HG03439 (cell line): ENCODE measurements at regions not wholly inside any gene's neighbourhood (a gene's known extent, or its start where the extent isn't known, plus 50 kb on each side); places are given as distances from the start of the nearest gene placed in this dataset.

ENCODE experiments used
- ATAC-seq: cut with Tn5 transposase; IDR thresholded peaks from one replicate; pipeline ENCODE4 v1.9.1; 2021; ENCODE audit warnings: mild to moderate bottlenecking, moderate library complexity; ENCODE audit not compliant: unreplicated experiment

- no peak for ATAC-seq
These were observed 133.3 kb downstream of the MGAT5B start for GRCh38 chr17:77001487-77001886.

GRCh38 chr17:77002103-77003045 lies 134.2 kb downstream of the MGAT5B start:
- ATAC-seq = no peak

GRCh38 chr17:77003699-77004098 lies 135.5 kb downstream of the MGAT5B start:
- no peak for ATAC-seq

- ATAC-seq = no peak
These were observed 133.7 kb upstream of the SEC14L1 start for GRCh38 chr17:77006971-77007649.

- ATAC-seq = no peak
These were observed 130.9 kb upstream of the SEC14L1 start for GRCh38 chr17:77009877-77010276.

GRCh38 chr17:77010667-77011066 lies 130.1 kb upstream of the SEC14L1 start:
- ATAC-seq = no peak

GRCh38 chr17:77011173-77012011 lies 129.4 kb upstream of the SEC14L1 start:
- no peak for ATAC-seq

GRCh38 chr17:77018504-77018903 lies 122.3 kb upstream of the SEC14L1 start:
- no peak for ATAC-seq

GRCh38 chr17:77019893-77020379 lies 120.8 kb upstream of the SEC14L1 start:
- ATAC-seq = no peak

GRCh38 chr17:77020973-77021372 lies 119.8 kb upstream of the SEC14L1 start:
- no peak for ATAC-seq

- ATAC-seq = no peak
These were observed 118.0 kb upstream of the SEC14L1 start for GRCh38 chr17:77022766-77023165.

GRCh38 chr17:77025781-77026180 lies 115.0 kb upstream of the SEC14L1 start:
- ATAC-seq = no peak

- no peak for ATAC-seq
These were observed 113.4 kb upstream of the SEC14L1 start for GRCh38 chr17:77027271-77027889.

- no peak for ATAC-seq
These were observed 111.9 kb upstream of the SEC14L1 start for GRCh38 chr17:77028900-77029299.

- ATAC-seq = no peak
These were observed 107.8 kb upstream of the SEC14L1 start for GRCh38 chr17:77032929-77033328.

- ATAC-seq = no peak
These were observed 106.8 kb upstream of the SEC14L1 start for GRCh38 chr17:77033892-77034404.

GRCh38 chr17:77034677-77035424 lies 105.9 kb upstream of the SEC14L1 start:
- ATAC-seq = no peak

GRCh38 chr17:77035526-77035925 lies 105.2 kb upstream of the SEC14L1 start:
- ATAC-seq = no peak

- ATAC-seq = no peak
These were observed 104.5 kb upstream of the SEC14L1 start for GRCh38 chr17:77036136-77036840.
